Activated CD4-positive, alpha-beta T cell treated with anti-CD3 and anti-CD28 coated beads, Interleukin-2, Interleukin-4, amounts not matched to agents 100 ng/mL and 50 ng/mL, durations not matched to agents 16 hours and 8 hours (primary cell): ENCODE measurements at regions not wholly inside any gene's neighbourhood (a gene's known extent, or its start where the extent isn't known, plus 50 kb on each side); places are given as distances from the start of the nearest gene placed in this dataset.
"Not testable (repeated sequence)": the region's sequence is repeated elsewhere in the genome, so short reads cannot be mapped to it uniquely, and the experiment has no call there.

ENCODE experiments used
- DNase-seq: peaks from one replicate; pipeline ENCODE4 v3.0.0-alpha.2; 2020; ENCODE audit warnings: low spot score

DNA sequence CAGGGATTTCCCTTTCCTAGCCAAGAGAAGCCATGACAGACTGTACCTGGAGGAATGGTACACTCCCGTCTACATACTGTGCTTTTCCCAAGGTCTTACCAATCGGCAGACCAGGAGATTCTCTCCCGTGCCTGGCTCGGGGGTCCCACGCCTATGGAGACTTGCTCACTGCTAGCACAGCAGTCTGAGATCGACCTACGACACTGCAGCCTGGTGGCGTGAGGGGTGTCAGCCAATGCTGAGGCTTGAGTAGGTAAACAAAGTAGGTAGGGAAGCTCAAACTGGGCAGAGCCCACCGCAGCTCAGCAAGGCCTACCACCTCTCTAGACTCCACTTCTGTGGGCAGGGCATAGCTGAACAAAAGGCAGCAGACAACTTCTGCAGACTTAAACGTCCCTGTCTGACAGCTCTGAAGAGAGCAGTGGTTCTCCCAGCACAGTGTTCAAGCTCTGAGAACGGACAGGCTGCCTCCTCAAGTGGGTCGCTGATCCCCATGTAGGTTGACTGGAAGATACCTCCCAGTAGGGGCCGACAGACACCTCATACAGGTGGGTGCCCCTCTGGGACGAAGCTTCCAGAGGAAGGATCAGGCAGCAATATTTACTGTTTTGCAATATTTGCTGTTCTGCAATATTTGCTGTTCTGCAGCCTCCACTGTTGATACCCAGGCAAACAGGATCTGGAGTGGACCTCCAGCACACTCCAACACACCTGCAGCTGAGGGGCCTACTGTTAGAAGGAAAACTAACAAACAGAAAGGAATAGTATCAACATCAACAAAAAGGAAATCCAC, 270.4 kb upstream of the TLE3 start:
- DNase-seq: not testable (repeated sequence)

DNA sequence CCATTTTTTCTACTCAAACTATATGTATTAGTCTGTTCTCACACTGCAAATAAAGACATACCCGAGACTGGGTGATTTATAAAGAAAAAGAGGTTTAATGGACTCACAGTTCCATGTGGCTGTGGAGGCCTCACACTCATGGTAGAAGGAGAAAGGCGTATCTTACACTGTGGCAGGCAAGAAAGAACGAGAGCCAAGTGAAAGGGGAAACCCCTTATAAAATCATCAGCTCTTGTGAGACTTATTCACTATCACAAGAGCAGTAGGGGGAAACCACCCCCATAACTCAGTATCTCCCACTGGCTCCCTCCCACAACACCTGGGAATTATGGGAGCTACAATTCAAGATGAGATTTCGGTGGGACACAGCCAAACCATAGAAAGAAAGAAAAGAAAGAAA, 266.3 kb upstream of the TLE3 start:
- DNase-seq: not testable (repeated sequence)

DNA sequence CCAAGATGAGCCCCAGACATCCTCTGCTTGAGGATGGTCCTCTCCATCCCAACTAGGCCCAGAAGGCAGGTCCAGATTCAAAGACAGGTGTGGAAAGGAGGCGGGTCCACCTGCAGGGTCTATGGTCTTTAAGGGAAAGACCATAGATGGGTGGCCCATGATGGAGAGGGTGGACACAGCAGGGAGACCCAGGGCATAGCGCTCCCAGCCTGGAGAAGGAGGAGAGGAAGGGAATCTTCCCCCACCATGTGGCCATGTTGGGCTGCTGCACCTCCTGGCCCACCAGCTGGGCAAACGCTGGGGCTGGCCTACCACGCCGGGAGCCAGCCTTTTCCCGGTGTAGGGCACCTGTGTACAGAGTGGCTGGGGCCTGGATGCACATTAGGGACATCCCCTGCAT, 265.2 kb upstream of the TLE3 start:
- DNase-seq: no peak

DNA sequence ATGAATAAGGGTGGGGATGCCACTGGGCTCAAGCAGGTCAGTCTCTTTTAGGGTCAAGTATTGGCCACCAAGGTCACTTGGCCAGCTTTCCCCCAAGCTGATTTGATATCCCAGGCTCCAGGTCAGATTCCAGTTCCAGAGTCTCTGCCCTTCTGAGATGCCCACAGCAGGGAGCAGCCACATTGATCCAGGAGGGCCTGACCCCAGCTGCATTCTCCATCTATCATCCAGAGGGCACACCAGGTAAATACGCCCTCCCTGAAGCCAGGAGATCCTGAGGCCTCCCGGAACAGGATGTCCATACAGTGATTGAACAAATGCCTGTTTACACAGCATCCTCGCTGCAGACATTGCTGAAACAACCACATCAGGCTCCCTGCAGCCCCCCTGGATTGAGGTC, 264.6 kb upstream of the TLE3 start:
- no peak for DNase-seq

DNA sequence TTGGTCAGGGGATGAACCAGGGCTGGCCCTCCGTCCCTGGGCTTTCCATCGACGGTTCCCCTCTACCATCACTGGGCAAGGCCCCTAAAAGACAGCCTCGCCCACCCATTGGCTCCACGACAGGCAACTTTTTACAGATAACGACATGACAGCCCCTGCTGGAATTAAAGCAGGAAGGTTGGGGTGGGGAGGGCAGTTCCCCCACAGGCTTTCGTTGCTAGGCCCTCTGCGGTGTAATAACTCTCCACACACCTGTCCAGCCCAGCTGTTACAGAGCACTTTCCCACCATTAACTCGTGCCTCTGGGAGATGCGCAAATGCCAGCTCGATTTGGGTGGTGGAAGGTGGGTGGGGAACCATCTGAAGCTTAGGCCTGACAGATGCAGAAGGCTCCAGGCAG, 264.2 kb upstream of the TLE3 start:
- no peak for DNase-seq

DNA sequence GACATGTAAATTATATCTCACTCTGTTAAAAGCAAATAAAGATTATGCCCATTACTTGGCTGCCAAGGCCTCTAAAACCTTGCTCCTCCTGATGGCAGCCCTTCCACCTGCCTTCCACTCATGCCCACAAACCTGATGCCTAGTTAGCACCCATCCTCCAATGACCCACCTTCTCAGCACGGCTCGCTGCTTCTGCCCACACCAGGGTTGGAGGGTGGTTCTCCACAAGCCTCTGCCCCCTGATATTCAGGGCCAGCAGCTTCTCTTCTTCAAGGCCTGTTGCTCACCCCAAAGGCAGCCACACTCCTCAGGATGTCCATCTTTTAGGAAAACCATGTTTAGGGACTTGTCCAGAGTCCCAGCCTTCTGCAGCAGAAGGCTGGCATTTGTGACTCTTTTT, 263.4 kb upstream of the TLE3 start:
- no peak for DNase-seq

DNA sequence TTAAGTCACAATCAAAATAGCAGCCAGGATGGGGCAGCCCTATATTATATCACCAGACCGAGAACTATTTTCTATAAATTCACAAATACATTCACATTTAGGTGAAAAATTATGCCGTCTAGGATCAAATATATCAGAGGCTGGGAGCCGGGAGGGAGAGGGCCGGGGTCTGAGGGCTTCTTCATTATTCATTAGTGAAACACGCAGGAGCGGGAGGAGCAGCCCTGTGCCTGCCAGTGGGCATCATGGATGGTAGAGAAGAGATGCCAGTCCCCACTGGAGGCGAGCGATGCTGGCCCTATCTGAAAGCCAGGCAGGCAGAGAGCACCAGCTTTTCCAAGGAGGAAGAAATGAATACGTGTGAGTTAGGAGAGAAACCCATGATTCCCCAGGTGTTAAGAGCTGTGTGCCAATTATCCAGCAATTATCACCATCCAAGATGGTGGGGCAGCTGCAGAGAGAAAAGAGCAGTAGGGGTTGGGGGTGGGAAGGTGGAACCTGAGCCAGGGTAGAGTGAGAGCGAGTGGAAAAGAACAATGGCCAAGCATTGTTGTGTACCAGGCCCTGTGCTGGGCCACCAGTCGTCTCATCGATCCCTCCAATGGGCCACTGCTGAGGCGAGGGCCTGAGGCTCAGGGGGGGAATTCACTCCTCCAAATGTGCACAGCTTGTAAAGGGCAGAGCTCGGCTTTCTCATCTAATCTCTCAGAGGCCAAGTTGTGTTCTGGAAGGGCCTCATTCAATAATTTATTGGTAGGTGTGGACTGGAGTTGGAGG, 261.3 kb upstream of the TLE3 start:
- no peak for DNase-seq

DNA sequence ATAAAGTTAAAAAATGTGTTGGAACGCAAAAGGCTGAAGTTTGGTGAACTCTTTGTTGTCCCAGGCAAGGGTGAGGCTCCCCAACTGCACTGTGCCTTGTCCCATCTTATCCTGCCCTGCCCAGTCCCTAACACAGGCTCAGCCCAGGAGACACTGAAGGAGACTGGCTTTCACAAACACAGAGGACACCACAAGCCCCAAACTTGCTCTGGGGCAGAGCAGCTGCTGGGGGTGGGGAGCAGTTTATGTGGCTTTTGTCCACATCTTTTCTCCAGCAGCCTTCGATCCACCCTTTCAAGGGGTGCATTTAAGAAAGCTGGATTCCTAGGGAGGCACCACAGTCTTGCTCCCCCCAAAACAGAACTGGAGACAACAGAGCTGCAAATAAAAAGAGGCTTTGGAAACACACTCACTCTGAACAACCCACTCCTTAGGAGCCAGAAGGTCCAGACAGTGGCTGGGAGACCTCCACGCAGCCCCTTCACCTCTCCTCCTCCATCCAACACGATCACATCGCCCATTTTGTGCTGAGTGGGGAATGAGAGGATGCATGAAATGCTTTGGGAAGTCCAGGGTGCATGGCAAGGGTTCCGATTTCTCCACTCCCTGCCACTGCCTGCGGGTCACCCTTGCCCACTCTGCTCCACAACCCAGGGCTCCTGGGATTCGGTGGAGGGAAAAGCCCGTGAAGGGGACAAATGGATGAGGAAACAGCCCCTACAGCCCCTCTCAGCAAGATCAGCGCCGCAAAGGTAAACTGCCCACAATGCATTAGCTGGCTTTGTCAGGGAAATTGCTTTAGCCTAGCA, 260.5 kb upstream of the TLE3 start:
- no peak for DNase-seq

DNA sequence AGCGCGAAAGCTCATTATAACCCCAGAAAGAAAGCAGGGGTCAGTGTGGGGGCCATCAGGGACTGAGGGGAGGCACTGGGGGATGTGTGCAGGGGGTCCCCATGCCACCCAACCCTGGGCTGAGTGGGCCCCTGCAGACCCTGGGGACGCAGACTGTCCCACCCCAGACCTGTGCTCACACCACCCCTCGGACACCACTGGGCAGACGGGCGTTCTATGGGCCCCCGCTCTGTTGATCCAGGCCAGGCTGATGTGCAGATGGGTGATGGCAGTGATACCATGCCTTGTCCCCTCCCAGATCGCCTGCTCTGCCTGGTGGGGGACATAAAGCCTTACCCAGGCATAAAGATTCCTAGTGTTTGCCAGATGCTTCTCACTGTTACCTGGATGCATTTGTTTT, 259.7 kb upstream of the TLE3 start:
- no peak for DNase-seq

DNA sequence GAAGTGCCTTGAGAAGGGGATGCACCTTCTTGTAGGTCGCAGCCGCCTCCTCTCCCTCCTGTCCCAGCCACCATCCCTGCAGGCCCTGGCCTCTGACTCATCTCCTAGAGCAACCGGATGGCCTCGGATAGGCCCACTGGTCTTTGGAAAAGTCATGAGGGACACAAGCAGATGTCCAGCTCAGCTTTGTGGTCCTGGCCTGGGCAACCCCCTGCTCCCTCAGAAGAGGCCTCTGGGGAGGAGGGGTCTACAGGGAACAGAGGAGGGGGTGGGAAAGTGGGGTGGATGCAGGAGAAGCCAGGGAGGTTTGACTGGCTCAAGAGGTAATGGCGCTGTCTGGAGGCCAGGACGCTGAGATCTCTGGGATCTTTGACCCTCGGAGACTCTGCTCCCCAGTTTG, 259.2 kb upstream of the TLE3 start:
- DNase-seq: no peak

DNA sequence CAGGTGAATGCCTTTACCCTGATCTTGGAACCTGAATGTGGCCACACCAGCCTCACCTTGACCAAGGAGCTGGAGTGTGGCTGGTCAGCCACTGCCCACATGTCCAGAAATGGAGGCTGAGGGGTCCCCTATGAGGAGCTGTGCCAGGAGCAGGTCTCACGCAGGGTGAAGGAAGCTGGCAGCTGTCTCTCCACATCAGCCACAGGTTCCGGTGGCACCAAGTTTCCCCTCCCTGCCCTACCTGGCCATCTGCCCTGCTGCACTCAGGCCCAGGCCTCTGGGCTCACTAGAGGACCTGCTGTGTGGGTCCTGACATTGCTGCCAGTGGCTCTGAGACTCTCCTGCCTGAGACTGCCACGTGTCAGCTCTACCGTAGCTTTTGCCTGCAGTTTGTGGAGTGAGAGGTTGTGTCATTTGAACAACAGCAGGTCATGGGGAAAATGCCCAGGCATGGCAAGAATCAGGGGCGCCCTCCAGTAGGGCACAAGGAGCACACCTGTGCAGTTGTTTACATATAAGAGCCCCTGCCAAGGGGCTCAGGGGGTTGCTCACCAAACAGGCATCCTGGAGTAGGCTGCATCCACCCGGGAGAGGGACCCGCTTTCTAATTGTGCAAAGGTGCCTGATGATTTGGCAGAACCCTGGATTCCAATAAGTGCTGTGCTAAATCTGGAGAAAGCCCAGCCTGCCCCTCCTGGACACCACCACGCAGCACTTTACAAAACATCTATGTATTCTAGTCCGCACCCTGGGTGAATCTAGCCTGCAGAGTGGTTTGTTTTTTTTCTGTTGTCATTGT, 258.5 kb upstream of the TLE3 start:
- no peak for DNase-seq

DNA sequence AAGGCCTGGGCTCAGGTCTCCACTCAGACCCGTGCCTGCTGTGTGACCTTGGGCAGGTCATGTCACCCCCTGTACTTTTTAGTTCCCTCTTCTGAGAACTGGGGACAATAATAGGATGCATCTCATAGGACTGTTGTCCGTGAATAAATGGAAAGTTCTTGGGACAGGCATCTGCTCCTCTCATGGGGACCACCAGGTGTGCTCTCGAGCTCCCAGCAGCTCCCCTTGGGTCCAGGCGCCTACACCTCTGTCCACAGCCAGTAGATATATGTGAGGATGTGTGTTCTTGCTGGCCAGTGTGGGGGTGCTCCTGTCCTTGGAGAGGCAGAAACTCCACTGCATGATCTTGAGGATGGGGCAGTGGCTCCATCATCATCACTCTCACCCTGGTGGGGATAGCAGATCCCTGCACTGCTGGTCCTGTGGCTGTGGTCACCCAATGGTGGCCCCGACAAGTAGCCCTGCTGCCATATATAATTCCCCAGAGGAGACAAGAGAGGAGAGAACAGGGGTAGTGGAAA, 257.6 kb upstream of the TLE3 start:
- no peak for DNase-seq

DNA sequence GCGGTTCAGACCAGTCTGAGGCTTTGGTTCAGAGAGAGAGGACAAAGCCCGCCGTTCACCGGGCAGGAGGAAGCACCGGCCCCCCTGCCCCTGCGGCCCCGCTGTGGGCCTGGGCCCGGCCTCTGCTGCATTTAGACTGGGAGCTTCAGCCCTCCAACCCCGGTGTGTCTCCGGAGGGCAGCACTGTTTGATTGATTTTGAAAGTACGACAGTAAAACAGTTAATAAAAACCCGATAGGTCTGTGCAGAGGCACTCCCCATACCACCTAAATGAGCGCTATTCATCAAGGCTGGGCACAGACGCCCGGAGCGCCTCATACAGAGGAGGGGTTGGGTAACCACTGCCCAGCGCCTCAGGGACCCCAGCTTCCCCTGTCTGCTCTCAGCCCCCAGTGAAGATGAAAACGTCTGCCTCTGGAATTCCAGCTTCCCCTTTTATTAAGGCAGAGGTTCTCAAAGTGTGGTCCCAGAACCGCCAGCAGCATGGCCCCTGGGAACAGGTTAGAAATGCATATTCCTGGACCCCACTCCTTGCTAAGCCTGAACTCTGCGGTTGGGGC, 256.7 kb upstream of the TLE3 start:
- DNase-seq: no peak

DNA sequence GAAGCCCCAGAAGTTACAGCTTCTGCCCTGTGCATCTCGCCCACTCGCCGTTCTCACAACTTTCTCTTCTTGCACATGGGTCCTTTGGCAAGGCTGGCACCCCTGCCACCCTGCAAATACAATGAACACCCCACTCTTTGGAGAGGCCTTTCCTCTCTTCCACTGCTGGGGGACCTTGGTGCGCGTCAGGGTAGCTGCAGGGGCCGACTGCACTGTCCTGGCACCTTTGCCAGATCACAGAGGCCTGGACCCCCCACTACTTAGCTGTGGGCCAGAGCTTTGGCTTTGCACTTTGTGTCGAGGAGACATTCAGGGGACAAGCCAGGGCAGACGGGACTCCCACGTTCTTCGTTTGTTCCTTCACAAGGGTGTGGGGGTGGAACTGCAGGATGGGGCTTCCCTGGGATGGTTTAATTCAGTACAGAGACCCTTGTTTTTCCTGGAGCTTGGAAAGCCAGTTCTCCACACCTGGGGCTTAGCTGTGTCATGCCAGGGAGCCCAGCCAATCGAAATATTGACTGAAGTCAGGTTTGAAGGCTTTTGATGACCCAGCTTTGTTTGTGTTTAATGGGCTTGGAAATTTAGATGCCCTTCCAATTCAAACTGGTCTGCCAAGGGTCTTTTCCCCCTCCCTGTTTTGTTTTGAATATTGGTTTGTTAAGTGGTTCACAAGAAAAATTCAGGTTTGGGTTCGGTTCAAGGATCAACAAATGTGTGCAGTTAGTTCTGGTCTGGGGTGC, 256.1 kb upstream of the TLE3 start:
- DNase-seq: no peak

DNA sequence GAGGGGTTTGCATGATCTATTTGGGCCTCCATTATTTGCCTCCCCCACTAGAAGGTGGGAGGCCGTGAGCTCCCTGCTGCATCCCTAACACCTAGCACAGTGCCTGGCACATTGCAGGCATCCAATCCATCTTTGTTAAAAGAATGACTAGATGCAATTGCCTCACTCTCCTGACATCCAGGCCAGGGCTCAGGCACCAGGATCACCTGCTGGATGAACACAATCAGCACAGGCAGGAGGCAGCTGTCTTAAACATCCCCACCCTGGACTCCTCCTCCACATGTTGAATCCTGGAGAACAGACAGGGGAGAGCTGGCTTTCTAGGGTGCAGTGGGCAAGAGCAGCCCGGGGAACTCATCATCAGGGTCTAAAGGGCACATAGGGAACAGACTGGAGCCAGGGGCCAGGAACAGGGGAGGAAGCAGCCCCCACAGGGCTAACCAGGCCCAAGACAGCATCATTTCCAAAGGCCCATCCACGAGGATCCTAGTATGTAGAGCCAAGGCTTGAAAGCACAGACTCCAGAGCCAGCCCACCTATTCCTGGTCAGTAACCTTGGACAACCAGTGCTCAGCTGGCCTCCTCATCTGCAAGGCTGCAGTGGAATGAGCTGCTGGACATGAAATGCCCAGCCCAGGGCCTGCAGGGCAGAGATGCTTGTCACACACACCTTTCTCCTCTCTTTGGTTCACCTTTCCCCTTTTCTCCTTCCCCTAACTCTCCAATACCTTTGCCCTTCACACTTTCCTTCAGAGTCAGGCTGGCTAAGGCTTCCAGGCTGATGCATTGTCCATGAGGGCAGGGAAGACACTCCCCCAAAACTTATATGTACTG, 254.4 kb upstream of the TLE3 start:
- DNase-seq: no peak

DNA sequence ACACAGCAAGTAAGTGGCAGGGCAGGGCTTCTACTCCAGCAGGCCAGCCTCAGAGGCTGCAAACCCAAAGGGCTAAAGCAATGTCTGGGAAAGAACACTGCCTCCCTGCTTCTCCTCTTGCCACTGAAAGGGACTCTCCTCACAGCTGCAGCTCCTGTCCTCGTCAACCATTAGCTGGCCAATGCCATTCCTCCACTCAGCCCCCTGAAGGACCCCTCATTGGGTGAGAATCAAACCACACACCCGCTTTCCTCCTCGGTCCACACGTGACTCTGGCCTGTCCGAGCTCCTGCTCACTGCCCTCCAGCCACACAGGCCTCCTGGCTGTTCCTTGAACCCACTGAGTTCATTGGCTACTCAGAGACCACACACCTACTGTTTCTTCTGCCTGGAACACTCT, 253.7 kb upstream of the TLE3 start:
- no peak for DNase-seq

DNA sequence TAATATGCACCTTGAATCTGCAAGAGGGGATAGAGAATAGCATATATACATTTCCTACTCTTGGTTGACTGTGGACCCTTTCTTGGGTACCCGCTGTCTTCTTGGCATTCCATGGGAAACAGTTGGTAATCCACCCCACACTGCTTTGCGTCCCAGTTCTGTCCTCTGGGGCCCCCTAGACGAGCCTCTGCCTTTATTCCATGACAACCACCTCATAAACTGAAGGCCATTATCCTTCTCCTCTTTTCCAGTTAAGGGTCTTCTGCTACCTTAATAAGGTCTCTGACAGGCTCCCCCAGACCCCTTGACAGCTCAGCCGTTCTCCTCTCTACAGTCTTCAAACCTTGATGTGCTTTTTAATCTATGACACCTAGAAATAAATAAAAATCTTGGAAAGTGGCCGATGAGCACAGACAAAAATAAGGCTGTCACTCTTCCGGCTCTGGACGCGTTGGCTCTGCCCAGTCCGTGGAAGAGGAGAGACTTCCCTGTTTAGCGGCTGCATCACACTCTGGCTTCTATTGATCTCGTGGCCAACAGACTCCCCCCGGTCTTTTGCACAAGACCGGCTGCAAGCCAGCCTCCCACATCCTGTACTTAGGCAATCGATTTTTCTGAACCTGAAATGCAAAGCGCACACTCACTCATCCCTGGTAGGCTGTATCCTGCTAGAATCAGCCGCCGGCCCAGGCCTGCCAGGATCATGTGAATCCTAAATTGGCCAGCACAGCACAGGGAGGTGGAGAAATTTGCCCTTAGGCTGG, 251.0 kb upstream of the TLE3 start:
- DNase-seq: no peak

DNA sequence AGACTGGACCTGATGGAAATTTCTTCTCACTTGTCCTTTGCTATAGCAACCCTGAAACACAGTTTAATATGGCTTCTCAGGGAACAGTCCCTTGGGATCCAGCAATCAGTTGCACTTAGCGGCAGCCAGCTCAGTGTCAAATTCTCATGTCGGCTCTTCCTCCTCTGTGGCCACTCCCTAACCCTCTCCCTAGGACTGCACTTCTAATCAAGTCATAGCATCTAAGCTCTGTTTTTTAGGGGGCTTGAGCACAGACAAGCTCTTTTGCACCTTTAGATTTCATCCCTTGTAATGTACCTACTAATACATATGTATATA, 250.5 kb upstream of the TLE3 start:
- no peak for DNase-seq
